OCI-LY1 (cell line): ENCODE measurements at regions not wholly inside any gene's neighbourhood (a gene's known extent, or its start where the extent isn't known, plus 50 kb on each side); places are given as distances from the start of the nearest gene placed in this dataset.
A peak's percentile ranks its signal among the peaks of the same experiment; 100 is the strongest.

Source experiments
- H2AFZ ChIP-seq: fragments of 200-600 bp; sonication (generic), shearing (Covaris generic); 2 replicates; pipeline ENCODE4 v1.6.0; 2014; ENCODE audit warnings: antibody characterized with exemption, mild to moderate bottlenecking, low read length
- H3F3A ChIP-seq: fragments of 200-600 bp; sonication (generic), shearing (Covaris generic); 2 replicates; pipeline ENCODE4 v1.6.0; 2014; ENCODE audit warnings: mild to moderate bottlenecking, antibody characterized with exemption, low read length, moderate library complexity; ENCODE audit not compliant: insufficient read depth
- H3K27ac ChIP-seq: fragments of 200-600 bp; sonication (generic); 2 replicates; pipeline ENCODE4 v1.5.1; 2014; ENCODE audit warnings: low read length, mixed run types, mild to moderate bottlenecking, low read depth; ENCODE audit not compliant: poor library complexity, severe bottlenecking
- H3K27me3 ChIP-seq: fragments of 200-600 bp; sonication (generic); 2 replicates; pipeline ENCODE4 v1.6.0; 2014; ENCODE audit warnings: antibody characterized with exemption, mild to moderate bottlenecking, low read length, moderate library complexity; ENCODE audit not compliant: insufficient read depth
- H3K36me3 ChIP-seq: fragments of 200-600 bp; sonication (generic); 2 replicates; pipeline ENCODE4 v1.6.1; 2014; ENCODE audit warnings: mild to moderate bottlenecking, antibody characterized with exemption, low read length, moderate library complexity, mixed read lengths; ENCODE audit not compliant: insufficient read depth
- H3K4me1 ChIP-seq: fragments of 200-600 bp; sonication (generic); 2 replicates; pipeline ENCODE4 v1.5.1; 2014; ENCODE audit warnings: mild to moderate bottlenecking, low read length, moderate library complexity; ENCODE audit not compliant: insufficient read depth, severe bottlenecking
- H3K4me2 ChIP-seq: fragments of 200-600 bp; sonication (generic), shearing (Covaris generic); 2 replicates; pipeline ENCODE4 v1.6.1; 2014; ENCODE audit warnings: low read length
- H3K4me3 ChIP-seq: fragments of 200-600 bp; sonication (generic); 2 replicates; pipeline ENCODE4 v1.5.1; 2014; ENCODE audit warnings: low read length, low read depth, mild to moderate bottlenecking, mixed read lengths; ENCODE audit not compliant: poor library complexity, severe bottlenecking
- H3K79me2 ChIP-seq: fragments of 200-600 bp; shearing (Covaris generic); 2 replicates; pipeline ENCODE4 v1.6.1; 2016; ENCODE audit warnings: mixed run types, low read length, mixed read lengths; ENCODE audit not compliant: insufficient read depth
- H3K9ac ChIP-seq: fragments of 200-600 bp; sonication (generic), shearing (Covaris generic); 2 replicates; pipeline ENCODE4 v1.6.1; 2014; ENCODE audit warnings: mild to moderate bottlenecking, low read length, mixed read lengths
- H3K9me2 ChIP-seq: fragments of 200-600 bp; sonication (generic), shearing (Covaris generic); 2 replicates; pipeline ENCODE4 v1.6.1; 2014; ENCODE audit warnings: low read depth, mild to moderate bottlenecking, low read length, mixed read lengths
- H3K9me3 ChIP-seq: fragments of 200-600 bp; shearing (Covaris generic); 2 replicates; pipeline ENCODE4 v1.6.1; 2014; ENCODE audit warnings: low read length, mixed read lengths
- H4K20me1 ChIP-seq: fragments of 200-600 bp; sonication (generic), shearing (Covaris generic); 2 replicates; pipeline ENCODE4 v1.6.0; 2016; ENCODE audit warnings: mild to moderate bottlenecking, low read length; ENCODE audit not compliant: insufficient read depth
- EZH2 ChIP-seq: fragments of 200-600 bp; sonication (generic), shearing (Covaris generic); IDR thresholded peaks from 2 replicates; pipeline ENCODE4 v1.8.0; 2017; ENCODE audit warnings: borderline replicate concordance, mixed run types, mild to moderate bottlenecking, antibody characterized with exemption, low read length, moderate library complexity, mixed read lengths
- TF ChIP-seq, protein P1 (sequence below): fragments of 200-600 bp; sonication (generic), shearing (Covaris generic); IDR thresholded peaks from 2 replicates; pipeline ENCODE4 v1.5.1; 2017; ENCODE audit warnings: mild to moderate bottlenecking, antibody characterized with exemption, low read length, moderate library complexity, mixed read lengths

DNA sequence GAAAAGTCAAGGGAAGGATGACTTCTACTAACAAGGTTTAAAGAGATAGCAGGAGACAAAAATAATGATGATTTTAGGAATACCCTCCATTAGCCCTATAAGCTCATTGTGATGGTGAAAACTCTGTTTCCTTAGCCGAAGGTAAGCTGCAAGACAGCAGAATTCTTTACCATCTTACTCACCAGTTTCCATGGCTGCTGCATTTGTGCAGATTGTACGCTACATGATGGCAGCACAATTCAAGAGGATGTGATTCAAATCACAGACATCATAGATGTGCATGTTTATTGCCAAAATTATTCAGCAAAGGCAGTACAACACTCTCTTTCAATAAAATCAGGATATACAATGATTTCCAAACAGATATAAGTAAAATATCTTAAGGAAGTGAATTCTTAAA, 175.6 kb downstream of the SPATA31D1 start:
- H3F3A ChIP-seq, result no peaks in the 10 kb centered on the region
- H3K9me3 ChIP-seq, result no peaks in the 10 kb centered on the region
- H3K4me2 ChIP-seq, result no peak overlapping the region
- H3K79me2 ChIP-seq, result no peaks in the 10 kb centered on the region
- no peak overlapping the region for H3K9ac ChIP-seq
- H3K4me3 ChIP-seq, result no peak overlapping the region
- H3K9me2 ChIP-seq, result no peaks in the 10 kb centered on the region
- TF ChIP-seq, protein P1, sequence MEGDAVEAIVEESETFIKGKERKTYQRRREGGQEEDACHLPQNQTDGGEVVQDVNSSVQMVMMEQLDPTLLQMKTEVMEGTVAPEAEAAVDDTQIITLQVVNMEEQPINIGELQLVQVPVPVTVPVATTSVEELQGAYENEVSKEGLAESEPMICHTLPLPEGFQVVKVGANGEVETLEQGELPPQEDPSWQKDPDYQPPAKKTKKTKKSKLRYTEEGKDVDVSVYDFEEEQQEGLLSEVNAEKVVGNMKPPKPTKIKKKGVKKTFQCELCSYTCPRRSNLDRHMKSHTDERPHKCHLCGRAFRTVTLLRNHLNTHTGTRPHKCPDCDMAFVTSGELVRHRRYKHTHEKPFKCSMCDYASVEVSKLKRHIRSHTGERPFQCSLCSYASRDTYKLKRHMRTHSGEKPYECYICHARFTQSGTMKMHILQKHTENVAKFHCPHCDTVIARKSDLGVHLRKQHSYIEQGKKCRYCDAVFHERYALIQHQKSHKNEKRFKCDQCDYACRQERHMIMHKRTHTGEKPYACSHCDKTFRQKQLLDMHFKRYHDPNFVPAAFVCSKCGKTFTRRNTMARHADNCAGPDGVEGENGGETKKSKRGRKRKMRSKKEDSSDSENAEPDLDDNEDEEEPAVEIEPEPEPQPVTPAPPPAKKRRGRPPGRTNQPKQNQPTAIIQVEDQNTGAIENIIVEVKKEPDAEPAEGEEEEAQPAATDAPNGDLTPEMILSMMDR, result no peak
- no peak for TF ChIP-seq EZH2
- no peaks in the 10 kb centered on the region for H3K27me3 ChIP-seq
- no peak overlapping the region for H3K27ac ChIP-seq
- no peaks in the 10 kb centered on the region for H3K36me3 ChIP-seq
- no peak overlapping the region for H2AFZ ChIP-seq
- no peaks in the 10 kb centered on the region for H4K20me1 ChIP-seq
- peaks cover 25% of the 10 kb centered on the region for H3K4me1 ChIP-seq

GRCh38 chr9:82167296-82167695, 178.7 kb downstream of the SPATA31D1 start:
- Histone ChIP-seq H3K9me3 (no peaks in the 10 kb centered on the region), H2AFZ (no peak overlapping the region), H3K27ac (peak overlapping the region; percentile 95), H3K79me2 (no peaks in the 10 kb centered on the region), H3K9ac (peak overlapping the region; percentile 23), H4K20me1 (no peaks in the 10 kb centered on the region), H3K4me1 (peaks cover 56% of the 10 kb centered on the region), H3K4me2 (no peak overlapping the region), H3K27me3 (no peaks in the 10 kb centered on the region), H3K4me3 (no peak overlapping the region), H3F3A (no peaks in the 10 kb centered on the region), H3K36me3 (no peaks in the 10 kb centered on the region), H3K9me2 (no peaks in the 10 kb centered on the region)
- TF ChIP-seq, protein P1, result no peak
- TF ChIP-seq EZH2, result no peak

DNA sequence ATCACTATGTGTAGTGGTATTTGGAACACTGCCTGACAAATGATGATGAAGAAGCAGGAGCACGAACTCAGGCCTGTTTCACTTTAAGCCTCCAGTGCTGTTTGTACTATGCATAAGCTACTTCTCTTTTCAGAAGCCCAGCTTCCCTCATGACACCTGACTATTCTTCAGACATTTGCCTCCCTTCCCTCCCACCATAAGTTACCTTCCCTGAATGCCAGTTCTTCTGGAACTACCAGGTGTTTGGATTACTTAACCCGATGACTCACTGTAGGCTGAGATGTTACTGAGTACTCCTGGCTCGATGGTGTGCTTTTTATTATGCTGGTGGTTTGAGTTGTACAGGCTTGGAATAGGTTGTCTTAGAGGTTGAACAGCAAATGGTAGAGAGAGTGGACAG, 180.0 kb downstream of the SPATA31D1 start:
- Histone ChIP-seq H2AFZ (peak overlapping the region; percentile 65; the same call in 1 of the 2 replicates), H3K4me1 (peaks cover 69% of the 10 kb centered on the region)

More for the DNA sequence above, 180.0 kb downstream of the SPATA31D1 start:
- Histone ChIP-seq H3K9me3 (no peaks in the 10 kb centered on the region), H3K4me3 (no peak overlapping the region), H3K79me2 (no peaks in the 10 kb centered on the region), H3K27ac (peak overlapping the region; percentile 95), H3K4me2 (peak overlapping the region; percentile 59), H4K20me1 (no peaks in the 10 kb centered on the region), H3K27me3 (no peaks in the 10 kb centered on the region), H3K36me3 (no peaks in the 10 kb centered on the region), H3F3A (no peaks in the 10 kb centered on the region), H3K9me2 (no peaks in the 10 kb centered on the region), H3K9ac (peak overlapping the region; percentile 61)
- TF ChIP-seq, protein P1, result no peak
- no peak for TF ChIP-seq EZH2
